Prostate gland (tissue), 2 donors: ENCODE measurements at regions not wholly inside any gene's neighbourhood (a gene's known extent, or its start where the extent isn't known, plus 50 kb on each side); places are given as distances from the start of the nearest gene placed in this dataset.
"Not testable (repeated sequence)": the region's sequence is repeated elsewhere in the genome, so short reads cannot be mapped to it uniquely, and the experiment has no call there.

Experiments
- POLR2A ChIP-seq: fragments of 450-650 bp; IDR thresholded peaks from one replicate; pipeline ENCODE4 v1.6.1; 2016; ENCODE audit warnings: antibody characterized with exemption, mild to moderate bottlenecking
- POLR2AphosphoS5 ChIP-seq: sonication (generic); formaldehyde crosslinking; IDR thresholded peaks from one replicate; pipeline ENCODE4 v1.6.1; 2017; ENCODE audit warnings: antibody characterized with exemption
- TF ChIP-seq, protein P1 (sequence below), 4 experiments: fragments of 200-600 bp in 2 of 4; fragments of 450-650 bp in 2 of 4; sonication (generic) in 2 of 4; IDR thresholded peaks; 1 replicate in 3 of 4; 2 replicates in 1 of 4; pipeline ENCODE4 v1.5.1; 2016 to 2019; ENCODE audit warnings: antibody characterized with exemption in 4 of 4, mild to moderate bottlenecking in 2 of 4, moderate library complexity in 2 of 4

DNA sequence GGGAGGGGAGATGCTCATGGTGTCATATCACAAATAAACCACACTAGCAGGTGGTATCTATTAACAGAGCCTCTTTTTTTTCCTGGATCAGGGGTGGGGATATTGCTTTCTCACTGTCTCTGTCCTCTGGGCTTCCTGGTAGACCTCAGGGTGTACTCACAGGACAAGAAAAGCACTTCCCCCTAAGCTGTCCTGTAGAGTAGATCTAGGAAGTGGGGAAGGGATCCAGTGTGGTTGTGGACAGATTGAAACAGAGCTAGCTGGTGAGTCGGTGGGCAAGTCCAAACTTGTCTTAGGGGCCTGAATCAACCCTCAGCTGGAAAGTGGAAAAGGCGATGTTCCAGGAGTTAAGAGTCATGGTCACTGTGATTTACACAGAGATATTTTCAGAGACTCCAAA is 96.6 kb downstream of the SRGAP2 start:
- TF ChIP-seq, protein P1, sequence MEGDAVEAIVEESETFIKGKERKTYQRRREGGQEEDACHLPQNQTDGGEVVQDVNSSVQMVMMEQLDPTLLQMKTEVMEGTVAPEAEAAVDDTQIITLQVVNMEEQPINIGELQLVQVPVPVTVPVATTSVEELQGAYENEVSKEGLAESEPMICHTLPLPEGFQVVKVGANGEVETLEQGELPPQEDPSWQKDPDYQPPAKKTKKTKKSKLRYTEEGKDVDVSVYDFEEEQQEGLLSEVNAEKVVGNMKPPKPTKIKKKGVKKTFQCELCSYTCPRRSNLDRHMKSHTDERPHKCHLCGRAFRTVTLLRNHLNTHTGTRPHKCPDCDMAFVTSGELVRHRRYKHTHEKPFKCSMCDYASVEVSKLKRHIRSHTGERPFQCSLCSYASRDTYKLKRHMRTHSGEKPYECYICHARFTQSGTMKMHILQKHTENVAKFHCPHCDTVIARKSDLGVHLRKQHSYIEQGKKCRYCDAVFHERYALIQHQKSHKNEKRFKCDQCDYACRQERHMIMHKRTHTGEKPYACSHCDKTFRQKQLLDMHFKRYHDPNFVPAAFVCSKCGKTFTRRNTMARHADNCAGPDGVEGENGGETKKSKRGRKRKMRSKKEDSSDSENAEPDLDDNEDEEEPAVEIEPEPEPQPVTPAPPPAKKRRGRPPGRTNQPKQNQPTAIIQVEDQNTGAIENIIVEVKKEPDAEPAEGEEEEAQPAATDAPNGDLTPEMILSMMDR (IDR thresholded peaks at IDR 0.05): not testable (repeated sequence)
- not testable (repeated sequence) for TF ChIP-seq POLR2A, POLR2AphosphoS5
